Effector memory CD8-positive, alpha-beta T cell (primary cell): ENCODE measurements at regions not wholly inside any gene's neighbourhood (a gene's known extent, or its start where the extent isn't known, plus 50 kb on each side); places are given as distances from the start of the nearest gene placed in this dataset.

Experiments used
- ATAC-seq: fragments of 150-1000 bp; cut with Tn5 transposase; replicated peaks from 2 replicates; pipeline ENCODE4 v1.10.0; 2021; ENCODE audit warnings: mild to moderate bottlenecking, moderate library complexity
- DNase-seq, 3 experiments: peaks; one replicate each; pipeline ENCODE4 v3.0.0; 2021
- H3K27ac Mint-ChIP-seq, 2 donors: one replicate each; pipeline ENCODE4 v1.8.0; 2022; ENCODE audit warnings: mild to moderate bottlenecking in 2 of 2, mixed read lengths in 2 of 2, moderate library complexity in 2 of 2
- H3K27me3 Mint-ChIP-seq, 2 donors: one replicate each; pipeline ENCODE4 v1.8.0; 2022; ENCODE audit warnings: mixed read lengths in 2 of 2
- H3K36me3 Mint-ChIP-seq: one replicate; pipeline ENCODE4 v1.8.0; 2022; ENCODE audit warnings: mild to moderate bottlenecking, moderate library complexity, mixed read lengths; ENCODE audit not compliant: insufficient read depth
- H3K4me1 Mint-ChIP-seq, 2 donors: one replicate each; pipeline ENCODE4 v1.8.0; 2022; ENCODE audit warnings: low read depth in 2 of 2, mixed read lengths in 2 of 2
- H3K4me3 Mint-ChIP-seq, 2 donors: one replicate each; pipeline ENCODE4 v1.8.0; 2022; ENCODE audit warnings: mild to moderate bottlenecking in 2 of 2, mixed read lengths in 2 of 2, moderate library complexity in 2 of 2
- H3K9me3 Mint-ChIP-seq, 2 donors: one replicate each; pipeline ENCODE4 v1.8.0; 2022; ENCODE audit warnings: mixed read lengths in 2 of 2

- ATAC-seq (no peak), DNase-seq (no peak)
- H3K27ac Mint-ChIP-seq: no peak overlapping the region
- H3K9me3 Mint-ChIP-seq: peaks cover 6 to 7% of the 10 kb centered on the region in 2 donors
- no peaks in the 10 kb centered on the region for H3K4me1 Mint-ChIP-seq
- H3K27me3 Mint-ChIP-seq: no peaks in the 10 kb centered on the region
- H3K36me3 Mint-ChIP-seq: peaks cover 3% of the 10 kb centered on the region
- H3K4me3 Mint-ChIP-seq: no peak overlapping the region
Observed at GRCh38 chr6:22848121-22848520, 278.8 kb downstream of the HDGFL1 start.

DNA sequence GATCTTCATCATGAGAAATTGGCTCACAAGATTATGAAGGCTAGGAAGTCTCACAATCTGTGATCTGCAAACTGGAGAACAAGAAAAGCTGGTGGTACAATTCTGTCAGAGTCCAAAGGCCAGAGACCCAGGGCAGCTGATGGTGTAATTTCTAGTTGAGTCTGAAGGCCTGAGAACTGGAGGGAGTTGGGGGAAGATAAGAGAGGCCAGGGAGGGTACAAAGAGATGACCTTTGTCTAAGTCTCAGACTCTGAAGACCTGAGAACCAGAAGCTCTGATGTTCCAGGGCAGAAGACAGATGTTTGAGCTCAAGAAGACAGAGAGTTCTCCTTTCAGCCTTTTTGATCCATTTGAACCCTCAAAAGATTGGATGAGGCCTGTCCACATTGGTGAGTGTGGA lies 280.6 kb downstream of the HDGFL1 start:
- Mint-ChIP-seq H3K36me3 (peaks cover 3% of the 10 kb centered on the region), H3K27ac (no peak overlapping the region), H3K4me3 (no peak overlapping the region), H3K9me3 (peaks cover 4 to 7% of the 10 kb centered on the region in 2 donors), H3K27me3 (no peaks in the 10 kb centered on the region), H3K4me1 (no peaks in the 10 kb centered on the region)
- DNase-seq (no peak), ATAC-seq (no peak)

GRCh38 chr6:22852101-22852500 lies 282.7 kb downstream of the HDGFL1 start:
- Mint-ChIP-seq H3K4me3 (no peak overlapping the region), H3K36me3 (peaks cover 3% of the 10 kb centered on the region), H3K4me1 (no peaks in the 10 kb centered on the region), H3K9me3 (peaks cover 4 to 7% of the 10 kb centered on the region in 2 donors), H3K27me3 (no peaks in the 10 kb centered on the region), H3K27ac (no peak overlapping the region)
- ATAC-seq: no peak
- no peak for DNase-seq

DNA sequence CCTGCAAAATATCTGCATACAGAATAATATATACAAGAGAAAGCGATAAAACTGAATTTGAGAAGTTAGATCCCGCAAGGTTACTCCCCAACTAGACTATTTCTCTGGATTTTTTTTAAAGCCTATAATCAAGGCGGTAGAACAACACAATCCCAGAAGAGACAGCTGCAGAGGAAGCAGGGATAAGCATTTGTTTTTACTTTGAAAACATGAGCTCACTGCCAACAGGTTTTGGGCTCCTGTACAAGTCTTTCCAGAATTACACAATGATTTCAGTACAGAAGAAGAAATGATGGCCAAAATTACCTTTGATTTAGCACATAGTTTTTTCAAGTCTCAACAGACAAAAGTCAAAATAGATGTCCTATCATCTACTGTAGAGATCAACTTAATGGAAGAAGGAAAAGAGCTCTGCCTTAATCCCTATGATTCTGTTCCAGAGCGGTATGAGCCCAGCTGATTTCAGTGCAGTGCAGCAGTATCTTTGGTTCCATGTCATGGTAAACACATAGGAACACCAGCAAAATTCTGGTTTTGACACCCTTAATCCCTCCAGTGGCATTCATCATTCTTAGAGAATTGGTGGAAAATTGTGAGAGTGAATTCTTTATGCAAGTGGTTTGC lies 304.3 kb downstream of the HDGFL1 start:
- Mint-ChIP-seq H3K36me3 (no peaks in the 10 kb centered on the region), H3K27me3 (no peaks in the 10 kb centered on the region), H3K27ac (no peak overlapping the region), H3K4me1 (no peaks in the 10 kb centered on the region), H3K4me3 (no peak overlapping the region), H3K9me3 (peaks cover 10 to 29% of the 10 kb centered on the region in 2 donors)
- DNase-seq: no peak
- no peak for ATAC-seq

GRCh38 chr6:22875845-22876244 lies 306.5 kb downstream of the HDGFL1 start:
- no peaks in the 10 kb centered on the region for H3K27me3 Mint-ChIP-seq
- no peak for ATAC-seq
- DNase-seq: no peak
- H3K4me1 Mint-ChIP-seq: no peaks in the 10 kb centered on the region
- H3K4me3 Mint-ChIP-seq: no peak overlapping the region
- H3K27ac Mint-ChIP-seq: no peak overlapping the region
- no peaks in the 10 kb centered on the region for H3K36me3 Mint-ChIP-seq
- peaks cover 7 to 17% of the 10 kb centered on the region in 2 donors for H3K9me3 Mint-ChIP-seq

DNA sequence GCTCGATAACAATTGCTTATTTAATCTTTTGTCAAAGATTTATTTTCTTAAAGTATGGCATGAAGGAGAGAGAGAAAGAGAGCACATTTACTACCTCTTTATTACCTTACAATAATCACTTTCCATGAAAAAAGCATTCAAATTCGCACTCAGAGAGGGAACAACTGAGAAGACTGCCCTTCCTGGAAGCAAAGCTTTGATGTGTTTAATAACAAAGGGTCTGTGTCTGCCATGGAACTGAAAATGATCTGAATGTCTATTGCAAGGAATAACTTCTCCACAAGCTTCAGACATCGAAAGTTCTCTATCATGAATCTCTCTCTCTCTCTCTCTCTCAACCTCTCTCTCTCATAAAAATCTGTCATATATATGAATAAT lies 308.9 kb downstream of the HDGFL1 start:
- no peak overlapping the region for H3K27ac Mint-ChIP-seq
- no peaks in the 10 kb centered on the region for H3K36me3 Mint-ChIP-seq
- peaks cover under 1 to 2% of the 10 kb centered on the region in 2 donors for H3K9me3 Mint-ChIP-seq
- no peak overlapping the region for H3K4me3 Mint-ChIP-seq
- no peak for ATAC-seq
- H3K4me1 Mint-ChIP-seq: no peaks in the 10 kb centered on the region
- DNase-seq: no peak
- no peaks in the 10 kb centered on the region for H3K27me3 Mint-ChIP-seq

DNA sequence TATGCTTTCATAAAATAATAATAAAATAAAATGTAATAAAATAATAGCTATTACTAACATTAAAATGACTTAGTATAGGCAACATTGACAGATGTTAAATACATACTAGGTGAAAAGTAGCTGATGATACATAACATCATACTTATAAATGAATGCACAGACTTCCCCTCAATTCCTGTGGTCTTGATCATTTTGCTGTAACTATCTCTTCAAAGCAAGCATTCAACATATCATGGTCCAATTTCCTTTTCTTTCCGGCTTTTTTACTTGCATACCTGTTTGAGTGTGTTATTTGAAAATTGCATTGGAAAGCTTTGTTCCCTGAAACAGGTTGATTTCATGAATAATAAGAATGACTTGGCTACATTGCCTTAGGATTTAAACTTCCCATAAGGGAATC lies 309.3 kb downstream of the HDGFL1 start:
- H3K27ac Mint-ChIP-seq: no peak overlapping the region
- H3K4me1 Mint-ChIP-seq: no peaks in the 10 kb centered on the region
- H3K4me3 Mint-ChIP-seq: no peak overlapping the region
- DNase-seq (no peak), ATAC-seq (no peak)
- no peaks in the 10 kb centered on the region for H3K36me3 Mint-ChIP-seq
- H3K27me3 Mint-ChIP-seq: no peaks in the 10 kb centered on the region
- peaks cover 2 to 4% of the 10 kb centered on the region in 2 donors for H3K9me3 Mint-ChIP-seq

DNA sequence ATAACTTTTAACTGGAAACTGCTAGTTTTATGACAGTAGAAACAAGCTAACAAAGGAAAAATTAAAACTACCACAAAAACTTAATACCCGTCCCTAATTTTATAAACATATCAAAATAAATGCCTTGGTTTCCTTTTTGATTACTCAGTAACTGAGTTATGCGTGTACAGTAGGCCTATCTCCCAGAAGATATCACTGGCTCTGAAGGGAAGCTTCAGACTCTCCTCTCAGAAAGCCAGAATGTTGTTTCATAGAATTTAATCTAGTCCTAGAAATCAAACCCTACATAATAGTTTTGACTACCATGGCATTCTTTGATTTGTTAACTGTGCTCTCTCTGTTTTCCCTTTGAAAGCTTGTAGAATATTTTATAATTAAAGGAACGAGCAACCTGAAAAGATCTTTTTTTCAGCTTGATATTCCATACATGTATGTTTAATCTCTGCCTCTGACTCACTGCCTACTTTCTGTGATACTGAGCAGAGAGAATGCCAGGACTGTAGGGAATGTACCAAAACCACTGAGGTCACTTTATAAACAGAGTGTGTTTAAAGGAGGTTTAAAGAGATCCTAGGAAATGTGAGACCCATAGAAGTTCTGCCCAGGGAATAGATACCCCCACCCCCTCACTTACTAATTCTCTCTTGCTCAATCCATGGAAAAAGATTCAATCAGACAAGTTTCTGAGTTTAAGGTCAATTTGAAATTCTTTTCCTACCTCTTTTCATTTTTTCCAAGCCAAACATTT lies 311.5 kb downstream of the HDGFL1 start:
- Mint-ChIP-seq H3K4me3 (no peak overlapping the region), H3K27me3 (no peaks in the 10 kb centered on the region), H3K27ac (no peak overlapping the region), H3K36me3 (no peaks in the 10 kb centered on the region), H3K9me3 (peaks cover 4 to 10% of the 10 kb centered on the region in 2 donors), H3K4me1 (no peaks in the 10 kb centered on the region)
- no peak for ATAC-seq
- DNase-seq: no peak

DNA sequence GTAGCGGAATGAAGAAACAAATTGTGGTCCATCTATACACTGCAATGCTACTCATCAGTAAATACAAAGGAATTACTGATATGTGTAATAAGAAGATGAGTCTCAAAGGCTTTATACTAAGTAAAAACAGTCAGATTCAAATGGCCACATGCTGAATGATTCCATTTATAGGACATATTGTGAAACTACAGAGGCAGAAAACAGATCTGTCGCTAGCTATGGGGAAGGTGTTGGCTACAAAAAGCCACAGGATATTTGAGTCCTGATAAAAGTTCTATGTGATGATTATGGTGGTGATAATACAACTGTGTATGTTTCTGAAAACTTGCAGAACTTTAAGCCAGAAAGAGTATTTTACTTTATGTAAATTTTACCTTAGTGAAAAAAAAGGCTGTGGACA lies 313.2 kb downstream of the HDGFL1 start:
- ATAC-seq (no peak), DNase-seq (no peak)
- H3K36me3 Mint-ChIP-seq: no peaks in the 10 kb centered on the region
- H3K9me3 Mint-ChIP-seq: peaks cover 5 to 10% of the 10 kb centered on the region in 2 donors
- H3K4me1 Mint-ChIP-seq: no peaks in the 10 kb centered on the region
- H3K4me3 Mint-ChIP-seq: no peak overlapping the region
- H3K27ac Mint-ChIP-seq: no peak overlapping the region
- H3K27me3 Mint-ChIP-seq: no peaks in the 10 kb centered on the region

DNA sequence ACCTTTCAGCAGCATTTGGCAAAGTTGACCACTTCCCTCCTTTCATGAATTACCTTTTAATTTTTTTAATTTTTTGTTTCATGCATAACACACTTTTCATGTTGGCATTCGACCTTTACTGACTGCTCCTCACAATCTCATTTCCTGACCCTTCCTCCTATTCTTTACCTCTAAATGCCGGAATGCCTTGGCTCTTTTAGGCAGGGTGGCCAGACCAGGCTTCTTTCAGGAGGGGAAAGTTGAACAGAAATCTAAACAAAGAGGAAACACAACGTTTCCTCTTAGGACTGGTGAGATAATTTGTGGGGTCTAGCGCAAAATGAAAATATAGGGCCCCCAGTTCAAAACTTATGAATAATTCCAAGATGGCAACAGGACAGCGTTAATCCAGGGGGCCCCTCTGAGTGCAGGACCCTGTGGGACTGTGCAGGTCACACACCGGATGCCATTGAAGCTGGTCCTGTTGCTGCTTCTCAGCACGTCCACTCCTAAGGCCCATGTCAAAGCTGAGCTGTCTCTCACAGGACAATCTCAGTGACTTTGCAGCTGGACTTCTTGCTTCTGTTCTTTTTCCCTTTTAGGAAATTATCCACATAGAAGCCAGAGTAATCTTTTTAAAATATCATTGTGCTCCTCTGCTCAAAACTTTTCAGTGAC lies 313.8 kb downstream of the HDGFL1 start:
- ATAC-seq (no peak), DNase-seq (no peak)
- H3K36me3 Mint-ChIP-seq: no peaks in the 10 kb centered on the region
- H3K4me3 Mint-ChIP-seq: no peak overlapping the region
- no peak overlapping the region for H3K27ac Mint-ChIP-seq
- no peaks in the 10 kb centered on the region for H3K27me3 Mint-ChIP-seq
- no peaks in the 10 kb centered on the region for H3K4me1 Mint-ChIP-seq
- H3K9me3 Mint-ChIP-seq: peaks cover 4 to 10% of the 10 kb centered on the region in 2 donors

DNA sequence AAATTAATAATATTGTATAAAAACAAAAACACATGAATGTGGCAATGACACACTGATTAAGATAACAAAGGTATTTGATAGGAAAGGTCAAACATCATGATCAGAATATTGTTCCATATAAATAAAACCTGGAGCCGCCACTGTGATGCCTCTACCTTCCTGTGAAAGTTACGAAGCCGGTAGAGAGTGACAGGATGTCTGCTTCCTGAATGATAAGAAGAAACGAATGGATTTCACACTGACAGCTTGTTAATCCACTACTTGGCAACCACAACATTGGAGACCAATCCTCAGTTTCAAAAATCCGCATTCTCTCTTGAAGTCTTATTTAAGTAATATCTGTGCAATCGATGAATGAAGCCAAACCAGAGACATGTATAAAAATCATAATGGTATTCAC lies 315.1 kb downstream of the HDGFL1 start:
- DNase-seq (no peak), ATAC-seq (no peak)
- Mint-ChIP-seq H3K9me3 (peaks cover 4 to 10% of the 10 kb centered on the region in 2 donors), H3K4me3 (no peak overlapping the region), H3K27me3 (no peaks in the 10 kb centered on the region), H3K36me3 (no peaks in the 10 kb centered on the region), H3K27ac (no peak overlapping the region), H3K4me1 (no peaks in the 10 kb centered on the region)

DNA sequence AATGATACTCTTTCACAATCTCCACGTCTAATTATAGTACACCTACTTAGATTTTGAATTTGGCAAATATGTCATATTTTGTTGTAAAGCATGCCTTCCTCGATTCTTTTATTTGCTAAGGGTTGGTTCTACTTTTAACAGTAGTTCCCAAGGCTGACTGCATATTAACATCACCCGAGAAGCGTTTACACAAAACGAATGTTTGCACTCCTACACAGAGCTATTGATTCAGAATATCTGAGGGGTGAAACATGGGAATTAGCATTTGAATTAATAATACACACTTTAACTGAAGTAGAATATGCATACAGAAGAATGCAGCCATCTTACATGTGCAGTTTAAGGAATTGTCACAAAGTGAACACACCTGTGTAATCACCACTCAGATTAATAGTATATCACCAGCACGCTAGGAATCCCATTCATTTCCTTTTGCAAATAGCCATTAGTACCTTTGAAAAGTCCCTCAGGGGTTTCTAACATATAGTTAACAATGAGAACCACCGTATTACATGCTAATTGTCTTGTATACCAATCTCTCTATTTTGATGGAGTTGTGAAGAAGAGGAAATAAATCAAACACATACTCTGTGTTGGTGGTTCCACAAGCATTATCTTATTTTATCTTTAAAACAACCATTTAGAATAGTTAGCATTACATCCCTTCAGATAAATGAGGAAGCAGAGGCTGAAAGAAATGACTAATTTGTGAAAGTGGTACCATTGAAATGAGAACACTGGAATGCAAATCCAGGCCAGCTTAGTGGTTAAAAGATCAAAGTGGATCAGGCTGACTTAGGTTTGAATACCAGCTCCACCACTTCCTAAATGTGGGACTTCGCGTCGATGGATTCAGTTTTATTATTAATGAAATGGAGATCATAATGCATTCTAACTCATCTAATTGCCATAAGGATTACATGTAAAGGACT lies 317.6 kb downstream of the HDGFL1 start:
- ATAC-seq (no peak), DNase-seq (no peak)
- H3K27ac Mint-ChIP-seq: no peak overlapping the region
- H3K27me3 Mint-ChIP-seq: no peaks in the 10 kb centered on the region
- H3K4me1 Mint-ChIP-seq: no peaks in the 10 kb centered on the region
- no peaks in the 10 kb centered on the region for H3K36me3 Mint-ChIP-seq
- H3K4me3 Mint-ChIP-seq: no peak overlapping the region
- peaks cover 4 to 10% of the 10 kb centered on the region in 2 donors for H3K9me3 Mint-ChIP-seq

GRCh38 chr6:22888163-22888752 lies 318.9 kb downstream of the HDGFL1 start:
- Mint-ChIP-seq H3K4me3 (no peak overlapping the region), H3K36me3 (no peaks in the 10 kb centered on the region), H3K9me3 (peaks cover 4 to 10% of the 10 kb centered on the region in 2 donors), H3K27me3 (no peaks in the 10 kb centered on the region), H3K27ac (no peak overlapping the region), H3K4me1 (no peaks in the 10 kb centered on the region)
- ATAC-seq (no peak), DNase-seq (no peak)
